ENCODE measurements at regions not wholly inside any gene's neighbourhood (a gene's known extent, or its start where the extent isn't known, plus 50 kb on each side); places are given as distances from the start of the nearest gene placed in this dataset.

DNA sequence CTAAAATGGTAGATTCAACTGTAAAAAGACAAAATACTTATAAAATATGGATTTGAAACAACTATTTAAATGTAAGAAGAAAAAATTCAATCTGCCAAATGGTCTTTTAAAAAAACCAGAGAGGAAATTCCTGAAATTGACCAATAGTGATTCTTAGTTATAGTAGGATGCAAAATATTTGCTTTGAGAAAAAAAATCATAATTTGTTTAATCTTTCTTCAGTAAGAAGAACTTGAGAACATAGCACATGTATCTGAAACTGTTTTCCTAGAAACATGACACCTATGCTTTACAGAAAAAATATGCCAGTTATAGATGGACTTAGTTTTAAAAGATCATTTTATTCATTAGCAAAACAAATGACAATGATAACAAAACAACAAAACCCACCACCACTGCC is 186.9 kb upstream of the CD180 start:
- DNase-seq = no peak

DNA sequence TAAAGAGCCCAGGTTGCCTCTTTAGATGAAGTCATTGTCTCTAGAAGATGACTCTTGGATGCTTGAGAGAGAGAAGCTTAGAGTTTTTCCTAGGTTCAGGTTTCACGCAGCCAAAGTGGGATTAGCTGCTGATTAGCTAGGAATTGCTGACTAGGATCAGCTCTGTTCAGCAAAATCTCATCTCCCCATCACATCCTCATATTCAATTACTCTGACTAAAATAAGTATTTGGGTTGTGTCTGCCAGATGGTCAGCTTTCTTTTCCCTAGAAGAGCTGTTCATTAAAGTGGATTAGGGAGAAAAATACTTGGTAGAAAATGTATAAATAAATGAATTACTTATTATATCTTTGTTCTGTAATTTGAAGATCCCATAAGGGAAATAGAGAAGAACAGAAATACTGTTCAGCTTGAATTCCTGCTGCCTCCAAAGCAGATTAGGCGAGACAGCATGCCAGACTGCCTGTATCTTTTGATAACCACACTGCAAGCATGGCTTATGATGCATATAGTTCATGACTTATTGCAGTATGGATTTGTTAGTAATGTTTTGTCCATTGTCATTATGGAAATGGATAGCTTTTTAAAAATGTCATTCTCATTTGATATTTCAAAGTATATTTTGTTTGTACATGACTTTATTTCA is 184.8 kb upstream of the CD180 start:
- DNase-seq = no peak

GRCh38 chr5:67380431-67380830 is 183.8 kb upstream of the CD180 start:
- DNase-seq = no peak

DNA sequence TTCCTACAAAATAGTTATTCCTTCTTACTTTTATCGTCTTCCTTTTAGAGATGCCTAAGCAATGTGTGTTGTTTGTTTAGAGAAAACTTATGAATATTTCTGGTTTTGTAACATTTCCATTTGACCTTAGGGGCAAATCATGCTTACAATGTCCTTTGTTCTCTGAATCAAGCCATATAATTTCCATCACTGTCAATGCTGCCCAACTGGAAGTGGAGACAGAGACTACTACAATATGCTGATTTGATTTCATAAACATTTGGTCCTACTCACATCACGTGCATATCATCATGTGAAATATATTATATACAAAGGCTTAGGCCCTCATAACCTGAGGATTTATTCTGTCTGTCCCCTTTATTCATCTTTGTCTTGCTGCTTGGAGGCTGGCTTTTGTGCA is 183.2 kb upstream of the CD180 start:
- no peak for DNase-seq

DNA sequence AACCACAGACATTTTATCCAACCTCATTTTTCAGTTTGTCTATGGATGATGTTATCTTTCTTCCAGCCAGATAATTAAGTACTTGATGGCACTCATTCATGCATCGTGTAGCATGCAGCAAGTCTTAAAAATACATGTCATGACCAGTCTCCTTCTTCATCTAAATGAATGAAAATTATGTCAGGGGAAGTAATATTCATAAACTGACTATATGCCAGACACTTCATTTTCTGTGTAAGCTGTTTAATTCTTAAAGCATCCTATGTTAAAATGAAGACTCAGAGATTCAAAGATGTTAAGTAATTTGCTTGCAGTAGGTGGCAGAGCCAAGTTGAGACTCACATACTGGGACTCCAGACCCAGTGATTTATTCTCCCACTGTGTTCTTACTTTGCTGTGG is 181.7 kb upstream of the CD180 start:
- DNase-seq = no peak

DNA sequence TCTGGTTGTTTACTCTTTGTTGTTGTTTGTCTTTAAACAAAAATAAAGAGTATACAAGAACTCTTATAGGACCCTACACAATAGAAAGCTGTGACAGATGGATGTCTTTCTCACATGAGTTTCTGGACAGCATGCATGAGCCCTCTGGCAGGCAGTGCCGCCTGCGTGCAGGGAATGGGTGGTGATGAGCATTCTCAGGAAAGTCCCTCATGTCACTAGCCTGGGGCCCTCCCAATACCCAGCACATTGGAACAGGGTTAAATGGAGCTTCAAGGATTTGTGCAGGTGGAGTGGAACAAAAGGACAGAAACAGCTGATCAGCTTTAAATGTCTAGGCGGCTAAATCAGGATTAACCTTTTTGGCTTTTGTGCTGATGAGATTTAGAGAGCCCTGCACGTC is 181.0 kb upstream of the CD180 start:
- DNase-seq = no peak

GRCh38 chr5:67375606-67376005 is 179.0 kb upstream of the CD180 start:
- DNase-seq = peak; percentile 30

- DNase-seq = no peak
Observed at GRCh38 chr5:67374378-67374777, 177.8 kb upstream of the CD180 start.

DNA sequence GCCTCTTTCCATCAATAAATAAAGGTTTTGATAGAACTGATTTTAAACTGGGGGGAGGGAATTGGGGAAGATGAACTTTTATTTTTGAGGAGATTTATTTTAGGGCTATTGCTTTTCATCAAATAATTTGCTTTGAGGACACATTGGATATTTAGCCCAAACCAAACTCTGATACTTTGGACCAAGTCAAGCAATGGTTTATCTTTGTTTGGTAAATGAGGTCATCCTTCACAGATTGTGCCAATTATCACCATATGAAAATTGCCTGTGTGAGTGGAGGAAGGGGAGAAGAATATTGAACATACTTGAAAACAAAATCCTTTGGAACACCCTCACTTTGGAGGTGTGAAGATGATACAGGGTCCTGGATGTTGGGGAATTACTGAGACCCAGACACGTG is 176.9 kb upstream of the CD180 start:
- DNase-seq = no peak

GRCh38 chr5:67372887-67373286 is 176.3 kb upstream of the CD180 start:
- no peak for DNase-seq

GRCh38 chr5:67371924-67372323 is 175.3 kb upstream of the CD180 start:
- no peak for DNase-seq

DNA sequence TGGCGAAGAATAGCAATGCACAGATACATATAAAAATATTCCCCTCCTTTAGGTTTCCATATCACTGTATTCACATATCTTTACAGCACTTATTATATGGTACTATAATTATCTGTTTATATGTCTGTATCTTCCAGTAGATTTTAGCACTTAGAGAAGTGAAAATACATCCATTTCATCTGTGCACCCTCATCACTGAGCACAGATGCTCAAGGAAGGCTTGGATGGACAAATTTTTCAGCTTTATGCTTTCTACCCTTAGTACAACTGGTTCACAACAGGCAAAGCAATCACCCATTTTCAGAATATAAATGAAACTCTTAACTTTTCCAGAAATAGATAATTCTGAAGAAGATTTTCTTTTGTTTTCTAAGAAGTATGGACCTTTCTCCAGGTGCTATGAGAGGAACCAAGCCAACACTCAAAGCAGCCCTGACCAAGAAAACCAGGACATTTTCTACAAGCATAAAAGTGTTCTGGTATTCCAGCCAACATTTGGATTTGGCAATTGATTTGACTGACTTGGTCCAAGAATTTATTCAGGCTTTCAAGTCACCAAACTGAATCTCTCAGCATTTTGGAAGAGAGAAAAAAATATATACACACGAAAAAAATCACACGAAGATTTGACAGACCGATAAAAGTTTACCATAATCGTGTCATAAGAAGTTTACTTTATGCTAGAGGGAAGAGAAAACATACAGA is 170.2 kb upstream of the CD180 start:
- no peak for DNase-seq

- no peak for DNase-seq
Observed at GRCh38 chr5:67366276-67366675, 169.7 kb upstream of the CD180 start.

GRCh38 chr5:67364381-67364970 is 167.9 kb upstream of the CD180 start:
- DNase-seq = no peak

DNA sequence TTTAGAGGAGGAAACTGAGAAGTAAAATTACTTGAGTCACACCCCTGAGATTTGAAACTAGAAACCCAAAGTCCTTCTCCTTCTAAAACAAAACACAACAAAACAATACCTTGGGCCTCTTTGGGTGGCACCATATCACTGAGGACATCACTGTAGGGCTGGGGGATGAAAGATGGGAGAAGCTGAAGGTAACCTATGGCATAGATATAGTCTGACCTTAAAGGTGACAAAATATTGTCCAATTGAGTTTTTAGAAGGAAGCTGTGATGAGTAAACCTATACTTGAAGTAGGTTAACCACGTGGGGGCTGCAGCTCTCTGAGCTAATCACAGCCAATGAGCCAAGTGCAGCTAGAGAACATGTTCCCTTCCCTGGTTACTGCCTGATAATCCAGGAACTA is 167.4 kb upstream of the CD180 start:
- no peak for DNase-seq

- DNase-seq = no peak
Observed at GRCh38 chr5:67363180-67363709, 166.6 kb upstream of the CD180 start.

DNA sequence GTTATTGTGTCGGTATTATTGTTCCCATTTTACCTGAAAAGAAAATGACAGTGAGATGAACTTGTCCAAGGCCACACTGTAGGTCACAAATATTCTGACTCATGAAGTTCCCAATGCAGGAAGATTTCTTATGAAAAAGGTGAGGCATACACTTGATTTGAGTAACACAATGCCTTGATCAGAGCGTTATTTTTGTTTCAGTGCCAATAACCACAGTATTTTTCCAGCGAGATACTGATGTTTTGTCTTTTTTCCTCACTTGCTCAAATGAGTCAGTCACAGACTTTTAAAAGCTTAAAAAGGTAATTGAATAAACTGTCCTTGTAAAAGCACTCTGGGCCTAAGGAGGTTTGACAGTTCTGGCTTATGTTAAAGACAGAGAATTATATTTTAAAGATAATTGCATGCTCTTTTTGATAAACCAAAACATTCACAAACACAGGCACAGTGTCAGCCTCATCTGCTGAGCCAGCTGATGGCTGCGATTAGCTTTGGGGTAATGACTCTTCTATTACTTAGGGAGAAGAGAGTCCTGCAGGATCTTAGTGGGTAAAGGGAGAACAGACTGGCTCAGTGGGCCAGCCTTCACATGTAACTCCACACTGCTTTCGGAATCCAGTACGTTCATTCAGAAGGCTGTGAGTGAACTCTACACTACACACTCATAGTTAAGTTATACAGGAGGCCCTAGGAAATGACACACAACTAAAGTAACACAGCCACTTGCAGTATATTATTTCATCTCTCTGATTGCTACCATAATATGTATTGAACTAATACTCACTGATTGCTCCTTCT is 165.5 kb upstream of the CD180 start:
- DNase-seq = no peak

DNA sequence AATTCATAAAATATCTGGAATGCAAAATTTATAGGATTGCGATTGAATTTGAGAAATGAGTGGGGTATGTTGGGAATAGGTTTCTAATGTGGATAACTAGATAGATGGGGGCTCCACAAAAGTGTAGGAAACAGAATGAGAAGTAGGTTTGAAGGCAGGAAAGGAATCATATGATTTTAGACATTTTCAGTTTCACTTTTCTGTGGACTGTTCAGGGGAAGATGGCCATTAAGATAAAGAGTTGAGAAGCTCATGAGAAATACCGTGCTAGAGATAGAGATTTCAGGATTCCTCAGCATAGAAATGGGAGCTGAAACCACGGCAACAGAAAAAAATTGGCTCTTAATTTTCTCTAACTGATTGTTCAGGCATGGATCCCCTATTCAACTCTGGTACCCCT is 163.4 kb upstream of the CD180 start:
- no peak for DNase-seq

GRCh38 chr5:67358186-67358585 is 161.6 kb upstream of the CD180 start:
- no peak for DNase-seq

GRCh38 chr5:67355120-67355713 is 158.6 kb upstream of the CD180 start:
- DNase-seq = no peak

DNA sequence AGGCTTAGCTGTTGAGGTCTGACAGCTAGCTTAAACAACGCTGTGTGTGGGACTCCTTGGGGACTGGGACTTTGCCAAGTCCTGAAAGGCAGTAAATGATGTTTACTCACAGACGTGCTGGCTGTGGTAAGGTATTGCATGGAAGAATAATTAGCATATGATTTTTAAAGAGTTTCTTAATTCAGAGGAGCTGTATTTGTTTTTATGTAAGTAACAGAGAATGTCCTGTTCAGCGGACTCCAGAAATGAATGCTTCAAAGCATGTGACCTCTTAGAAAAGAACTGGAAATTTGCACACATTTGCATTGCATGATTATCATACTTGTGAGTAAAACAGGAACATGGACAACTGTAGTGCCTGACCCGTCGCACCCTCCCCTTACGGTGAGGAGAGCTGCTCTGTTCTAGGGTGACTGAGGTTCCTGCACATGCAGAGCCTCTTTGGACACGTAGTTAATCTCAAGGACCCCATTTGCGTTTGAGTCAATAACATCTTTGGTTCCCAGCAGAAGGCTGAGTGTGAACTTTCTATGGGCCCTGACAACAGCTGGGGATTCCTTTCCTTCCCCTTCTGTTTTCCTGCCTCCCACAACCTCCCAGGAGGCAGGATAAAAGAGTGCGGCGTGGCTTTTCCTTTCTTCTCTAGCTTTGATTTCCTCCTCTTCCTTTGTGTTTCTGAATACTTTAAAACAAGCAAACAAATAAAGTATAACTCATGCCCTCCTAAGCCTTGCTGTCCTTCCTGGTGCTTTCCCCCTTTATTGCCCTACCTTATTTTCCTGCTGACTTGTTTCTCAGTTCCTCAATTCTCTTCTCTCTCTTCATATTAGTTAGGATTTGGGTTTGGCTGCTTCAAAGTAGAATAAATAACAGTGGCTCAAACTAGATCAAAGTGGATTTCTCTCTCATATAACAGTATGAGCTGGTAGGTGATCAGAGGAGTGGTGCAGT is 157.2 kb upstream of the CD180 start:
- DNase-seq = no peak

All from DMS53 (cell line).